ENCODE measurements at regions not wholly inside any gene's neighbourhood (a gene's known extent, or its start where the extent isn't known, plus 50 kb on each side); places are given as distances from the start of the nearest gene placed in this dataset.
"Not testable (repeated sequence)": the region's sequence is repeated elsewhere in the genome, so short reads cannot be mapped to it uniquely, and the experiment has no call there.

GRCh38 chr4:33446953-33447352 is 2726.8 kb downstream of the PCDH7 start:
- DNase-seq, result no peak

DNA sequence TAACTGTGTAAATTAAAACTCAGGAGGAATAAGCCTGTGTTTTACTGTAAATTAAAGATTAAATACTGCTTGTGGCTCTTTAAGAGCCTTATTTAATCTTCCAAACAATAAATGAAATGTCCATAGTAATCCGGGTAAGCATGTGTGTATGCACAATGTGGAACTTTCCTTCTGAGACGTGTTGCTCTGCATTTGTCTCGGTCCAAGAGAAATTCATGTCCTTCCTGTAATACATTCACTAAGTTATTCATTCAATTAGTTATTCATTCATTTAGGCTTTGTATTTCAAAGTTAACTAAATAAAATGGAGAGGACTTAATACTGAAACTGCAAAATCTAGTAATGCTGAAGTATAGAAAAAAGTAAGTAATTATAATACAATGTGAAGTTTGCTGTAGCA is 2728.8 kb downstream of the PCDH7 start:
- no peak for DNase-seq

GRCh38 chr4:33453436-33453835 is 2733.3 kb downstream of the PCDH7 start:
- no peak for DNase-seq

- DNase-seq, result no peak
Observed at GRCh38 chr4:33453916-33454315, 2733.7 kb downstream of the PCDH7 start.

GRCh38 chr4:33465565-33465964 is 2745.4 kb downstream of the PCDH7 start:
- DNase-seq, result no peak

DNA sequence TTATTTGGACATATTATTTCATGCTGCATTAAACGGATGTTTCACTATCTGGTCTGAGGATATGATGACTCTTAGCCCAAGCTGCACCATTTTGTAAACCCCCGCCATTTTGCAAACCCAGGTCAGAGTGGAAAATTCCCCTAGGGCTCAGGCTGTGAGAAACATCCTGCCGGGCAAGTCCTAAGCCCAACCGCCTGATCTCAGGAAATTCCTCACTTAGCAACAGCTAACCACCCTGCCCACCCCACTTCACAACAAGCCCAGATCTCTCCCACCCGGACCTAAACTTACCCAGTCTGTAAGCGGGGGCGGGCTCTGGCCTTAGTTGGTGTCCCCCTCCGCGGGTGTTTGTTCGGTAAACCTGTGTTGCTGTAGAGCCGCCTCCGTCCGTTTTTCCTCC is 2747.1 kb downstream of the PCDH7 start:
- DNase-seq, result no peak

- no peak for DNase-seq
Observed at GRCh38 chr4:33470805-33471204, 2750.6 kb downstream of the PCDH7 start.

GRCh38 chr4:33477715-33478114 is 2757.5 kb downstream of the PCDH7 start:
- DNase-seq, result no peak

GRCh38 chr4:33482773-33483172 is 2761.5 kb downstream of the ARAP2 start:
- no peak for DNase-seq

DNA sequence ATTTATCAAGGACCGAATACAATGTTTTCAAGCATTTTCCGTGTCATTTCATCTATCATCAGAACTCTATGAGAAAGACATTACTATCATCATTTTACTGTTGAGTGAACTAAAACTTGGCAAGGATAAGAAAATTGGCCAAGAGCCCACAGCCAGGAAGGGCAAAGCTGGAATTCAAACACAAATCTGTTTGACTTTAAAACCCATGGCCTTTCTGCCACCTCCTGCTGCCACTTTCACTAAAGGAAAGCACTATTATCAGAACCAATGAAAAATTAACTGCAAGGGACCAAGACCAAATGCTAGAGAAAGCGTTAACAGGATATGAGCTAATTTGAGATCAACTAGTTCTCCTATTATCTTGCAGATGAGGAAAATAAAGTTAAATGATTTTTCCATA is 2759.2 kb downstream of the ARAP2 start:
- no peak for DNase-seq

GRCh38 chr4:33493231-33493630 is 2751.1 kb downstream of the ARAP2 start:
- no peak for DNase-seq

DNA sequence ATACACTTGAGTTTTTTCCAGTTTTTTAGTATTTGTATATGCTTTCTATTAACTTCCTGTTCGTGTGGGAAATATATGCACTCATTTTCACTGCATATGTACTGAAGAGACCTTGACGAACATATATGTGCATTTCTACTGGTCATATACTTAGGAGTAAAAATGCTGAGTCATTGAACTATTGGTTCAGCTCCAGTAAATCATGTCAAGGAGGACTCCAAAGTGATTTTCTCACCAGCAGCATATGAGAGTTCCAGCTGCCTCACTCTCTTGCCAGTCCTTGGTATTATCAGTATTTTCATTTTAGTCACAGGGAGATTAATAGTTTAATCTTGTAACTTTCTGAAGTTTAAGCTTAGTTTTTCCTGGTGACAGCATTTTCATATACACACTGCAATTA is 2750.2 kb downstream of the ARAP2 start:
- DNase-seq, result no peak

GRCh38 chr4:33501587-33501986 is 2742.7 kb downstream of the ARAP2 start:
- DNase-seq, result not testable (repeated sequence)

DNA sequence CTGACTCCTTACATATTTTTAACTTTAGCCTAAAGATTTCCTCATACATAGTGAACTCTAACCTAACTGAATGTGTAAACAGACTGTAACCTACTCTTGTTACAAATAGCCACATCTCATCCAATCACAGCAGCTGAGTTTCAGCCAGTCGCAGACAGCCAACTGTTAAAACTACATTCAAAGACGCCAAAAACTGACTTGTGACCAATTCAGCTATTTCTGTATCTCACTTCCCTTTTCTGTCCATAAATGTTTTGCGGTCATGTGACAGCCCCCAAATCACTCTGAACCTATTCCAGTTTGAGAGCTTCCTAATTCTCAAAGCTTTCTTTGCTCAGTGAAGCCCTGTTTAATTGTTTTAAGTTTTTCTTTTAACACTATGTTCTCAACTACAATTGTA is 2731.9 kb downstream of the ARAP2 start:
- no peak for DNase-seq

GRCh38 chr4:33518856-33519255 is 2725.5 kb downstream of the ARAP2 start:
- no peak for DNase-seq

DNA sequence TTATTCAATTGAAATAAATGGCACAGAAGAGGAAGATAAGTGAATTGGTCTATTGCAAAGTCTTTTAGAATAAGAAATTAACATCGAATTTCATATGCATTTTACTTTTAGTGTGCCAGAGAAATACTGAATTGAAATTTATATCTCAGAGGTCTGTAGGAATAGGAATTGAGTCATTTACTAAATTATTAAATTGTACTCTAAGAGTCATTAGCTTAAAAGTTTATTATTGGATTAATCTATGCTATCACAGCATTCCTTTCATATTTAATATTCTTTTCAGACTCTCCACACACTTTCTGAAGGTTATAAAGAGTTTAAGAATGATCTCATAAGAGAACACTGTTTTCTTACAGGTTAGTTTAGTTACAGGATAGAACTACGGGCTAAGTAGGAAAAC is 2711.5 kb downstream of the ARAP2 start:
- DNase-seq, result no peak

GRCh38 chr4:33536898-33537297 is 2707.4 kb downstream of the ARAP2 start:
- DNase-seq, result no peak

DNA sequence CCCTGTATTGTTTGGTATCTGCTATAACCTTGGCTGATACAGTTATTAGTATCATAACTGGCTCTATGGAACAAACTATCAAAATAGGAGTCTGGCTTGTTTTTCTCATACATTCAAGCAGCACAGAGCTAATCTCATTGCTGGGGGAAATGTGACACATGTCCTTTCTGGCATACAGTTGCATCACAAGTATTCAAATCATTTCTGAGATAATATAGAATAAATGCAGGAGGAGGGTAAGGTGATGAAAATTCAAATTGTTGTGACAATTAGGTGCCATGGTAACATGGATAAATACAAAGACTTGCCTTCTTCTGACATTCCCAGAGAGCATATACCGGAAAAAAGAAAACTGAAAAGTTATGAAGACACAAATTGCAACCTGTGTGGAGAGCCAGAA is 2706.8 kb downstream of the ARAP2 start:
- DNase-seq, result no peak

- no peak for DNase-seq
Observed at GRCh38 chr4:33543941-33544450, 2700.3 kb downstream of the ARAP2 start.

GRCh38 chr4:33551244-33551643 is 2693.1 kb downstream of the ARAP2 start:
- DNase-seq, result no peak

GRCh38 chr4:33561259-33561658 is 2683.1 kb downstream of the ARAP2 start:
- DNase-seq, result no peak

GRCh38 chr4:33566649-33567048 is 2677.7 kb downstream of the ARAP2 start:
- no peak for DNase-seq

DNA sequence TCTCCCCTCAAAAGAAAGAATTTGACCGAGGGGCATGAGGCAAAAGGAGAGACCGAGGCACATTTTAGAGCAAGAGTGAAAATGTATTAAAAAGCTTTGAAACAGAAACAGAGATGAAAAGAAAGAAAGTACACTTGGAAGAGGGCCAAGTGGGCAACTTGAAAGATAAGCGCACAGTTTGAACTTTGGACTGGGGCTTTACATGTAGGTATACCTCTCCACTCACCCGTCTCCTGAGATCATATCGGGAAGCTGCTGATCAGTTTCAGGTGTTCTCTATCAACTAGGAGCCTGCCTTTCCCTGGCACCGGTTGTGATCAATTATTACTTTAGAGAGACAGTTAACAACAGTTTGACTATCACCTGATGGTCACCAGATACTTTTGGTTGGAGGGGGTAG is 2666.5 kb downstream of the ARAP2 start:
- no peak for DNase-seq

- DNase-seq, result no peak
Observed at GRCh38 chr4:33579951-33580350, 2664.4 kb downstream of the ARAP2 start.

GRCh38 chr4:33592701-33593100 is 2651.6 kb downstream of the ARAP2 start:
- no peak for DNase-seq

DNA sequence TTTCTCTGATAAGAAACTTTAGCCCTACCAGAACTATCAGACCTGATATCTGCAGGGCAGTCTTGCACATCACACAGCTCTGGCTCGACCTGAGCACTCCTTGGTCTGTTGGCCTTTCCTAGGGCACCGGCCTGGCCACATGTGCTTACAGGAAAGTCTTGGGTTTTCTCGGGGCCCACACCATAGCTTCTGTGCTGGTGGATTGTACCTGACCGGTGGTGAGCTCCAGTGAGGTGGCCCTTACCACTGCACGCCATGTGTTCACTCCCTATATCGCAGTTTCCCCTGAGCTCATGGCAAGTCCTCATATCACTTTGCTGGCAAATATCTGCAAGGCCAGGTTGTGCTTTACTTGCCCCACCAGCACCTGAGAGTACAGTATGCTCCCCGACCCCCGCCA is 2637.4 kb downstream of the ARAP2 start:
- no peak for DNase-seq

Measured in CD4-positive, alpha-beta T cell treated with Interleukin-21 for 1 hour (primary cell).